HepG2 (cell line): ENCODE measurements at regions not wholly inside any gene's neighbourhood (a gene's known extent, or its start where the extent isn't known, plus 50 kb on each side); places are given as distances from the start of the nearest gene placed in this dataset.
"Not testable (repeated sequence)": the region's sequence is repeated elsewhere in the genome, so short reads cannot be mapped to it uniquely, and the experiment has no call there.

Experiments used
- ATAC-seq: fragments of 200-7000 bp; cut with Tn5 transposase; 3 replicates; pipeline ENCODE4 v1.9.1; 2020; ENCODE audit warnings: mild to moderate bottlenecking, moderate library complexity
- BruUV-seq: library from RNA; stranded (reverse); fragments of 400-500 nt; replicated peaks from 2 replicates; lab custom pipeline; 2021; lab: Mats Ljungman, UMichigan
- CTCF ChIA-PET: fragments of 300-600 bp; formaldehyde crosslinking; extraction: SDS; loops from one replicate; lab custom pipeline; 2021; ENCODE audit warnings: low total read pairs, inconsistent platforms, low intra/inter-chr PET ratio; lab: Yijun Ruan, JAX
- POLR2A ChIA-PET: fragments of 350-600 bp; sonication (Branson Sonifier 250); formaldehyde crosslinking; loops from one replicate; lab custom pipeline; 2020; ENCODE audit warnings: antibody characterized with exemption, inconsistent platforms; lab: Yijun Ruan, JAX
- DNase-seq: peaks from one replicate; pipeline ENCODE4 v3.0.0-alpha.2; 2015; ENCODE audit warnings: low spot score
- FAIRE-seq: peaks from 3 replicates; lab custom pipeline; 2011; peaks lifted over from hg19 to GRCh38; lab: Jason Lieb, UNC
- H2AFZ ChIP-seq: one replicate; pipeline ENCODE4 v1.6.1; 2011; ENCODE audit warnings: low read length, inconsistent platforms
- H3K27ac ChIP-seq: fragments of 300-600 bp; 3 replicates; pipeline ENCODE4 v1.8.0; 2011; ENCODE audit warnings: mixed run types, mild to moderate bottlenecking, mixed read lengths, low read length, inconsistent platforms; ENCODE audit not compliant: insufficient read depth; ENCODE audit errors: extremely low read length
- H3K27me3 ChIP-seq, 2 experiments: fragments of 200-600 bp in 1 of 2; 2 replicates in 1 of 2; 3 replicates in 1 of 2; pipeline versions ENCODE4 v1.6.0 to v1.8.0; 2011; ENCODE audit warnings: low read length in 2 of 2, mild to moderate bottlenecking in 2 of 2, moderate library complexity in 2 of 2, inconsistent platforms in 1 of 2; ENCODE audit not compliant: insufficient read depth in 2 of 2, control insufficient read depth in 1 of 2
- H3K36me3 ChIP-seq, 2 experiments: fragments of 200-600 bp in 1 of 2; replicated peaks in 1 of 2; 2 replicates in 1 of 2; 3 replicates in 1 of 2; pipeline versions ENCODE4 v1.5.1 to v1.8.0; 2011; ENCODE audit warnings: low read length in 2 of 2, inconsistent platforms in 1 of 2; ENCODE audit not compliant: insufficient read depth in 2 of 2, control insufficient read depth in 1 of 2
- H3K4me1 ChIP-seq: 2 replicates; pipeline ENCODE4 v1.5.1; 2012; ENCODE audit warnings: low read length, inconsistent platforms; ENCODE audit not compliant: insufficient read depth
- H3K4me2 ChIP-seq: 2 replicates; pipeline ENCODE4 v1.6.0; 2011; ENCODE audit warnings: low read depth, low read length, inconsistent platforms
- H3K4me3 ChIP-seq, 3 experiments: fragments of 200-600 bp in 1 of 3; sonication (generic), shearing (Covaris generic) in 1 of 3; replicated peaks in 1 of 3; 2 replicates each; pipeline ENCODE4 v1.5.1; 2011 to 2016; ENCODE audit warnings: low read length in 3 of 3, inconsistent platforms in 2 of 3, low read depth in 2 of 3, mild to moderate bottlenecking in 2 of 3, control low read depth in 1 of 3, mixed read lengths in 1 of 3; ENCODE audit not compliant: insufficient read depth in 1 of 3
- H3K79me2 ChIP-seq: one replicate; pipeline ENCODE4 v1.6.1; 2011; ENCODE audit warnings: low read length, inconsistent platforms; ENCODE audit not compliant: insufficient read depth
- H3K9ac ChIP-seq: 2 replicates; pipeline ENCODE4 v1.6.0; 2011; ENCODE audit warnings: mild to moderate bottlenecking, low read depth, low read length, inconsistent platforms; ENCODE audit not compliant: insufficient read depth
- H3K9me3 ChIP-seq: 2 replicates; pipeline ENCODE4 v1.5.1; 2012; ENCODE audit warnings: mild to moderate bottlenecking, low read length
- H4K20me1 ChIP-seq: 2 replicates; pipeline ENCODE4 v1.6.0; 2011; ENCODE audit warnings: inconsistent platforms, mild to moderate bottlenecking, low read length, moderate library complexity; ENCODE audit not compliant: insufficient read depth
- ATF5 ChIP-seq: sonication (generic); formaldehyde crosslinking; IDR thresholded peaks from 2 replicates; pipeline ENCODE4 v1.4.0; 2020; ENCODE audit warnings: mild to moderate bottlenecking, low read depth, missing genetic modification reagents
- DBP ChIP-seq: sonication (generic); formaldehyde crosslinking; IDR thresholded peaks from 2 replicates; pipeline ENCODE4 v1.4.0; 2020; ENCODE audit warnings: missing genetic modification reagents; ENCODE audit errors: not compliant biosample characterization
- GMEB1 ChIP-seq: sonication (generic); formaldehyde crosslinking; IDR thresholded peaks from 2 replicates; pipeline ENCODE4 v1.5.1; 2020; ENCODE audit warnings: missing genetic modification reagents, mild to moderate bottlenecking, borderline replicate concordance
- MIER3 ChIP-seq: IDR thresholded peaks from 2 replicates; pipeline ENCODE4 v1.6.1; 2016; ENCODE audit warnings: missing compliant biosample characterization, borderline replicate concordance
- PBX2 ChIP-seq: IDR thresholded peaks from 2 replicates; pipeline ENCODE4 v1.6.1; 2016; ENCODE audit warnings: control low read depth
- TOE1 ChIP-seq: sonication (generic); formaldehyde crosslinking; IDR thresholded peaks from 2 replicates; pipeline ENCODE4 v1.4.0; 2020; ENCODE audit warnings: mild to moderate bottlenecking, missing genetic modification reagents
- ZNF570 ChIP-seq: sonication (generic); formaldehyde crosslinking; IDR thresholded peaks from 2 replicates; pipeline ENCODE4 v1.4.0; 2020; ENCODE audit warnings: mild to moderate bottlenecking, missing genetic modification reagents, borderline replicate concordance
- WGBS: methylation state at CpG from one replicate; pipeline ENCODE4 v1.1.6; 2017; ENCODE audit warnings: low lambda C conversion rate; 5-methylcytosine and 5-hydroxymethylcytosine counted together
- in situ Hi-C: cut with HindIII; loops from 2 replicates; pipeline ENCODE4 v1.10.0; 2017; ENCODE audit warnings: low pct_unique_long_range_greater_than_20kb; ENCODE audit not compliant: extremely low pct_ligation_motif_present
- intact Hi-C: fragments of 100-400 bp; cut with micrococcal nuclease; formaldehyde crosslinking; loops from one replicate; pipeline ENCODE4 v1.10.0; 2022; ENCODE audit not compliant: unreplicated experiment

- TF ChIP-seq TOE1 (CRISPR knock-in tag) (no peak), GMEB1 (CRISPR knock-in tag) (no peak), MIER3 (no peak), PBX2 (no peak), DBP (CRISPR knock-in tag) (no peak), ATF5 (CRISPR knock-in tag) (no peak), ZNF570 (CRISPR knock-in tag) (no peak)
Measured at GRCh38 chr6:19578481-19578880, 258.7 kb upstream of the ID4 start (continued).

GRCh38 chr6:19584207-19584606, 253.0 kb upstream of the ID4 start:
- BruUV-seq, H3K9ac ChIP-seq, H2AFZ ChIP-seq, intact Hi-C loops, POLR2A ChIA-PET, CTCF ChIA-PET, H3K36me3 ChIP-seq, in situ Hi-C loops, ATAC-seq, H4K20me1 ChIP-seq, H3K4me2 ChIP-seq, H3K4me1 ChIP-seq, H3K27me3 ChIP-seq, H3K79me2 ChIP-seq, DNase-seq, FAIRE-seq, H3K4me3 ChIP-seq, H3K27ac ChIP-seq: not testable (repeated sequence)
- WGBS, result 41% methylated on average over 4 of the region's 4 CpGs
- H3K9me3 ChIP-seq, result peaks cover 18% of the 10 kb centered on the region
